GM19193 (cell line): ENCODE measurements at regions not wholly inside any gene's neighbourhood (a gene's known extent, or its start where the extent isn't known, plus 50 kb on each side); places are given as distances from the start of the nearest gene placed in this dataset.

Experiments used
- POLR2A ChIP-seq: IDR thresholded peaks from 4 replicates; pipeline ENCODE4 v1.6.1; 2011; ENCODE audit not compliant: insufficient read depth, insufficient read length; ENCODE audit errors: extremely low read depth

DNA sequence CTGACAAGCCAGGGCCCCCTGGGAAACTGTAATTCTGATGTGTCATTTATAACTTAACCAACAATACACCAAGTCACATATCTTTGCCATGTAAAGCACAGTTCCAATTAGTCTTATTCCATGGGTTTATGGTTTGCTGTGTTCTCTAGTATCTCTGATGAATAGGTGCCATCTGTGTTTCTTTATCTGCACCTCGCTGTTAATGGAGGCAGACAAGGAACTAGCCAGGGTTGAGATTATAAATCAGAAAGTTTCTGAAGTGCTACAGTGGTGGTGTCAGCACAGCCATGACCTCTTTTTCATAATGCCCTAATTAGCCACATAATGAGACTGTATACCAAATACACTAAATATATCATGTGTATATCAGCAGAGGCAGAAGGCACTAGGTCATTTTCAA is 866.4 kb downstream of the PLOD2 start:
- no peak for TF ChIP-seq POLR2A

DNA sequence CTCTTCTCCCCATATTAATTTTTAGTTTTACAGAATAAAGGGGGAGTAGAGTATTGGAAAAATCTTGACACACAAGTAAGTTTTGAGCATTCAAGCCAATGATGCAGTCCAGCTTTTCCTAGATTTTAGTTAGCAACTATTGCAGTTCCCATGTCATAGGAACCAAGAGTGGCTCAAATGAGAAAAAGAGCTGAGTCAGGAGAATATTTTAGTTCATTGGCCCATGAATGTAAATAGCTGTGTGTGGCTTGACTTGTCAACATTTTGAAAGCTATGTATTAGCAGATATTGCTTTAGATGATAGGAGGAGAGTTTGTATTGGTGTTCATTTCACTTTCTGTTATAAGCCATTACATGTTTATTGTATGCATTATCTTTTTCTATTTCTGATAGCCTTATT is 853.7 kb downstream of the PLOD2 start:
- no peak for TF ChIP-seq POLR2A

DNA sequence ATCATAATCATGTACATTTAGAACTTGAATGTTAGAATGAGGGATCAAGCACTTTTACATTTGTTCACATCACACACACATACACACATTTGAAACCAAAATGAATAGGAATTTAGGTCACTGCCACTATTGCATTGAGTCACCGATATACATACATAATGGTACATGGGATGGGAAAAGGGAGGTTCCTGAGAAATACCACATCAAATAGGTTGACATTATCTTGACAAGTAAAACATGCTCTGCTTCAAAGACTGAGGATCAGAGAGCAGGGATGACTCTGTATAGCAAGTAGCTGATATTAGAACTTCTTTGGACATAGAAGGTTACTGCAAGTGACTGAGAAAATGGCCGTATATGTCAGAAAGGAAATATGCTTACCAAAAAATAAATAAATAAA is 847.2 kb downstream of the PLOD2 start:
- TF ChIP-seq POLR2A, result no peak

- TF ChIP-seq POLR2A, result no peak
These were observed 834.3 kb downstream of the PLOD2 start for GRCh38 chr3:145326666-145327065.

DNA sequence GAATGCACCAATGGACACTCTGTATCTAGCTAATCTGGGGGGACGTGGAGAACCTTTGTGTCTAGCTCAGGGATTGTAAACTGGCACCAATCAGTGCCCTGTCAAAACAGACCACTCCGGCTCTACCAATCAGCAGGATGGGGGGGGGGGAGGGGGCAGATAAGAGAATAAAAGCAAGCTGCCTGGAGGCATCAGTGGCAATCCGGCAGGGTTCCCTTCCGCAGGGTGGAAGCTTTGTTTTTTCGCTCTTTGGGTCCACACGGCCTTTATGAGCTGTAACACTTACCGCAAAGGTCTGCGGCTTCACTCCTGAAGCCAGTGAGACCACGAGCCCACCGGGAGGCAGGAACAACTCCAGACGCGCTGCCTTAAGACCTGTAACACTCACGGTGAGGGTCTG is 827.1 kb downstream of the PLOD2 start:
- TF ChIP-seq POLR2A, result no peak

- TF ChIP-seq POLR2A, result no peak
These were observed 805.8 kb downstream of the PLOD2 start for GRCh38 chr3:145355206-145355605.

DNA sequence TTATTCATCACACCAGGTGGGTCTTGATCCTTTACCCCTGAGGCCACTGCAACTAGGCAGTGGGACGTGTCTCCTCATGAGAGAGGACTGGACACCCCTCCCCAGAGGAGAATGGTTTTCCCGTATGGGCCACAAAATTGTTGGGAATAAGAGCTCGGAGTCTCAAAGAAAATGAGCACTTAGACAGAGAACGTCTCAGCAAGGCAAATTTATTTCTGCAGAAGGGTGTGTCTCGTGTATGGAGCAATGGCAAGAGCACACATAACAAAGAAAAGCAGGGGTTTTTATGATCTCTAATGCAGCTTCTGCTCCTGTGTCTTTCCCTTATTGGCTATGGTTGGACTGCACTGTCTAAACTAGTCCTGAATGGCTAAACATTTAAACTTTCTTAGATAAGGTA is 803.5 kb downstream of the PLOD2 start:
- TF ChIP-seq POLR2A, result no peak

DNA sequence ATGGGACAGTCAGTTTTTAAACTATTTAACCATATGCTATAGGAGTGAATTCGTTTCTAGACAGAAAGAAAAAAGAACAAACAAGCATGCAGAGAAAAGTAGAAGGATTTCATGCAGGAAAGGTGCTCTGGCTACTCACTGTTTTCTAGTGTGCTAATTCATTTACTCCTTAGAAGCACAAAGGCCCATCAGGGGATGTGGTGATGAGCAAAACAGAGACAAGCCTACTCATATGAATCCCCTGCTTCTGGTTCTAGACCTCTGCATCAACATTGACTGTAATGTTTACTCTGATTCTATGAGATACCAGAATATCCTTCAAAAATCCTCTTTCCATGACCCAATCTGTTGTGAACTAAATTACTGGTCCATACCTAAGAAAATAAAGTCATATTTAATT is 801.9 kb downstream of the PLOD2 start:
- no peak for TF ChIP-seq POLR2A

DNA sequence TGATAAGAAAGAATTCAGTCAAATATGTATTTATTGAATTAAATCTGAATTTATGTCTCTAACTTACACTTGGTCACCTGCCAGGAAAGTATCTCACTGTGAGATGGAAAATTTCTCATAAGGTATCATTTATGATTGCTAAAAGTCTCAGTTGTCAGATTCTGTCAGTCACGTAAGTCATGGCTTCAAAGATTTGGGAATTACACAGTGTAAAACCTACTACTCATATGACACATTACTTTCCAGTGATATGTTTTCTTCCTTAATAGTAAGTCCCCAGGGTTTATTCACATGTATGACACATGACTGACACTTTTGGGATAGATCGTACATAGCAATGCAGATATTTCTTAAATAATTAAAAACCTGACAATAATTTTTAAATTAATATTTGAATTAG is 792.2 kb downstream of the PLOD2 start:
- no peak for TF ChIP-seq POLR2A

- no peak for TF ChIP-seq POLR2A
These were observed 790.1 kb downstream of the PLOD2 start for GRCh38 chr3:145370870-145371269.

DNA sequence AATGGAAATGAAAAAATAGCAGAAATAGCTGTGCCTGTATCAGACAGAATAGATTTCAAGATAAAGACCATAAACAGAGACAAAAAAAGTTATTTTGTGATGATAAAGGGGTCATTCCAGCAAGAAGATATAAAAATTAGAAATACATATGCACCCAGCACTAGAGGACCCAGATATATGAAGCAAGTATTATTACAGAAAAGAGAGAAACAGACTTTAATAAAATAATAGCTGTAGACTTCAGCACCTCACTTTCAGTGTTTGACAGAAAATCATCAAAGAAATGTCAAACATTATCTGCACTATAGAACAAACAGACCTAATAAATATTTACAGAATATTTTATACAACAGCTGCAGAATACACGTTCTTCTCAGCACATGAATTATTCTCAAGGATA is 783.7 kb downstream of the PLOD2 start:
- TF ChIP-seq POLR2A, result no peak

- TF ChIP-seq POLR2A, result no peak
These were observed 777.6 kb downstream of the PLOD2 start for GRCh38 chr3:145383416-145383815.

DNA sequence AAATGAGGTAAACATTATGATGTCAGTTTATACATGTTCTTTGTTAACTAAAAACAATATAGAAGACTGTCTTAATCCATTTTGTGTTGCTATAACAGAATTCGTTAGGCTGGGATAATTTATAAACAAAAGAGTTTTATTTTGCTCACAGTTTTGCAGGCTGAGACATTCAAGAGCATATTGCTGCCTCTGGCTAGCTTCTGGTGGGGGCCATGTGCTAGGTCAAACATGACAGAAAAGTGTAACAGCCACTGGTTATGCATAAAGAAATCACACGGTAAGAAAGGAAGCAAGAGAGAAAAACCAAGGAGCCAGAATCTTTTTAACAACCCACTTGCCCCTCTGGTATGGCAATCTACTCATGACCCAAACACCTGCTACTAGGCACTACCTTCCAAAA is 776.7 kb downstream of the PLOD2 start:
- no peak for TF ChIP-seq POLR2A

GRCh38 chr3:145387211-145387610 is 773.8 kb downstream of the PLOD2 start:
- no peak for TF ChIP-seq POLR2A

- TF ChIP-seq POLR2A, result no peak
These were observed 765.6 kb downstream of the PLOD2 start for GRCh38 chr3:145395421-145395820.

DNA sequence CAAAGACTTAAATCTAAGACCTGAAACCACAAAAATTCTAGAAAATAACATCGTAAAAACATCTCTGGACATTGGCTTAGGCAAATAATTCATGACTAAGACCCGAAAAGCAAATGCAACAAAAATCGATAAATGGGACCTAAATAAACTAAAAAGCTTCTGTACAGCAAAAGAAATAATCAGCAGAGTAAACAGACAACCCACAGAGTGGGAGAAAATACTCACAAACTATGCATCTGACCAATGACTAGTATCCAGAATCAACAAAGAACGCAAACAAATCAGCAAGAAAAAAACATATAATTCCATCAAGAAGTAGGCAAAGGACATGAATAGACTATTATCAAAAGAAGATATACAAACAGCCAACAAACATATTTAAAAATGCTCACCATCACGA is 749.4 kb downstream of the PLOD2 start:
- TF ChIP-seq POLR2A, result no peak

- no peak for TF ChIP-seq POLR2A
These were observed 743.3 kb downstream of the PLOD2 start for GRCh38 chr3:145417678-145418077.

- TF ChIP-seq POLR2A, result no peak
These were observed 738.4 kb downstream of the PLOD2 start for GRCh38 chr3:145422556-145422955.

DNA sequence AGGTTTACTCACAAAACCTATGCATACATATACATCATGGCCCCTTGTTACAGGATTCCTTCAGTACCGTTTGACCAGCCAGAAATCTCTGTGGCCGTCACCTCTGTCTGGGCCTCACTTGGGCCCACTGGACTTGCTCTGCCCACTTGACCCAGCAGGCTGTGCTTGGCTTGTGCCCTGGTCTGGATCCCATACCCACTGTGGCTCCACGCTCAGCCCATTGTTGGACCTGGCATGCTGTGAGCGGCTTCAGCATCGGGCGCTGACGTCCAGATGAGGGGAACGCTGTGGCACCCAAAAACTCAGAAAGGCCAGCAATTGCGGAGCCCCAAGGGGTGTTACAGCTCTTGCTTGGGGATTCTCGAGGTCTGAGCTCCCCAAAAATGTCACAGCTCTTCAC is 733.6 kb downstream of the PLOD2 start:
- no peak for TF ChIP-seq POLR2A

GRCh38 chr3:145429546-145429945 is 731.4 kb downstream of the PLOD2 start:
- TF ChIP-seq POLR2A, result no peak
